ENCODE measurements at regions not wholly inside any gene's neighbourhood (a gene's known extent, or its start where the extent isn't known, plus 50 kb on each side); places are given as distances from the start of the nearest gene placed in this dataset.

DNA sequence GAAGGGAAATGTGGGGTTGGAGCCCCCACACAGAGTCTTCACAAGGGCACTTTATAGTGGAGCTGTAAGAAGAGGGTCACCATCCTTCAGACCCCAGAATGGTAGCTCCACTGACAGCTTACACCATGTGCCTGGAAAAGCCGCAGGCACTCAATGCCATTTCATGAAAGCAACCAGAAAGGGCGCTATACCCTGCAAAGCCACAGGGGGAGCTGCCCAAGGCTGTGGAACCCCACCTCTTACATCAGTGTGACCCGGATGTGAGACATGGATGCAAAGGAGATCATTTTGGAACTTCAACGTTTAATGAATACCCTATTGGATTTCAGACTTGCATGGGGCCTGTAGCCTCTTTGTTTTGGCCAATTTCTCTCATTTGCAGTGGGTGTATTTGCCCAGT is 694.7 kb downstream of the CBLN2 start:
- TF ChIP-seq EZH2 (IDR thresholded peaks at IDR 0.05; ENCODE audit: low read length): no peak
- TF ChIP-seq, protein P1, sequence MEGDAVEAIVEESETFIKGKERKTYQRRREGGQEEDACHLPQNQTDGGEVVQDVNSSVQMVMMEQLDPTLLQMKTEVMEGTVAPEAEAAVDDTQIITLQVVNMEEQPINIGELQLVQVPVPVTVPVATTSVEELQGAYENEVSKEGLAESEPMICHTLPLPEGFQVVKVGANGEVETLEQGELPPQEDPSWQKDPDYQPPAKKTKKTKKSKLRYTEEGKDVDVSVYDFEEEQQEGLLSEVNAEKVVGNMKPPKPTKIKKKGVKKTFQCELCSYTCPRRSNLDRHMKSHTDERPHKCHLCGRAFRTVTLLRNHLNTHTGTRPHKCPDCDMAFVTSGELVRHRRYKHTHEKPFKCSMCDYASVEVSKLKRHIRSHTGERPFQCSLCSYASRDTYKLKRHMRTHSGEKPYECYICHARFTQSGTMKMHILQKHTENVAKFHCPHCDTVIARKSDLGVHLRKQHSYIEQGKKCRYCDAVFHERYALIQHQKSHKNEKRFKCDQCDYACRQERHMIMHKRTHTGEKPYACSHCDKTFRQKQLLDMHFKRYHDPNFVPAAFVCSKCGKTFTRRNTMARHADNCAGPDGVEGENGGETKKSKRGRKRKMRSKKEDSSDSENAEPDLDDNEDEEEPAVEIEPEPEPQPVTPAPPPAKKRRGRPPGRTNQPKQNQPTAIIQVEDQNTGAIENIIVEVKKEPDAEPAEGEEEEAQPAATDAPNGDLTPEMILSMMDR (optimal IDR thresholded peaks at IDR 0.05 in 1 of 3, IDR thresholded peaks at IDR 0.05 in 1 of 3, conservative IDR thresholded peaks at IDR 0.05 in 1 of 3; ENCODE audit: extremely low read depth in 1 of 3, insufficient read depth in 2 of 3, low read length in 3 of 3): no peak
